Stimulated activated CD8-positive, alpha-beta memory T cell treated with anti-CD3 and anti-CD28 coated beads, Interleukin-4, amount 100 ng/mL, for 1 hour (primary cell): ENCODE measurements at regions not wholly inside any gene's neighbourhood (a gene's known extent, or its start where the extent isn't known, plus 50 kb on each side); places are given as distances from the start of the nearest gene placed in this dataset.
"Not testable (repeated sequence)": the region's sequence is repeated elsewhere in the genome, so short reads cannot be mapped to it uniquely, and the experiment has no call there.

Experiments
- DNase-seq, 2 donors: peaks; one replicate each; pipeline ENCODE4 v3.0.0-alpha.2; 2020; ENCODE audit warnings: low read depth in 2 of 2, low spot score in 1 of 2

DNA sequence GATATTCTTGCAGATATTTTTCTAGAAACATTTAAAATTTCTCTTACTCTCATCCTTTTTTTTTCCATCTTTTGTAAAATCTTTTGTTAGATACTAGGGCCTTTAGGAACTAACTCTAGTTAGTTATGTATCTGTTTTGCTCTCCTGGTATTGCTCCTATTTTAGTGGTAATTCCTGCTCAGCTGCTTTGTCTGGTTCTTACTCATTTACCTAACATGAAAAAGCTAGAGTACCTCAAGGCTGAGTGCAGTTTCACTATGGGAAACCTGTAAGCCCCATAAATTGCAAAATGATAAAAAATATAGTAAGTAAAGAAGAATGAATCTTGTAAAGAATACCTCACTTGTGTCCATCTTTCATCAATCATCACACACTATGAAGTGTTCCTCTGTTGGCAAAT, 1602.0 kb downstream of the GRIK2 start:
- no peak for DNase-seq

DNA sequence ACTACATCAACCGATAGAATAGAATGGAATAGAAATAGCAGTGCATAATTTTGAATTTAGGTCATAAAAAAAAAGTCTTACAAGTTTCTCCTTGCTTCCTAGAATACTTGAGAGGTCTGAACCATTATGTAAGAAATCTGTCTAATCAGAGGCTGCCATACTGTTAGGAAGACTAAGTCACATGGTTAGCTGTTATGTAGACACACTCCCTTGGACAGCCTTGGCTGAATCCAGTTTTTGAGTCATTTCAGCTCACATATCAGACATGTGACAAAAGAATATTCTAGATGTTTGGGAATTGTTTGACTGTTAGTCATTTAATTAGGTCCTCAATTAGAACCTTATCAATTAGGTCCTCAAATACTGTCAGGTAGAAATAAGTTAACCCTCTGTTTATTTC, 1601.4 kb downstream of the GRIK2 start:
- DNase-seq = no peak

DNA sequence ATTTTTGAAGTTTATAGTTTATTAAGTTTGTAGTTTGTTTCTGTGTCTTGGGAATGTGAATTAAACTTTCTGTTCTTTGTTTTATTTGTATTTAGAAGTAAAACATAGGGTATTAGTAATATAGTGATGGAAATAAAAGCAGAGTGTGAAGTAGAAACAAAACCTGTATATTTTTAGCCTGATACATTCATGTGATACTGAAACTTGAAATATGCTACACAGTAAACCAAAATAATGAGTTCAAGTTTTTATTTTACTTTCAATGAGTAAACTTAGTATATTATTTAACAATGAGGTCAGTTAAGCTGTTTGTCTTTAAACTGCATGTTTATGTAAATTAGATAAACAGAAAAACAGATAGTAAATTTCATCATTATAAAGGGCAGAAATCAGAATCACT, 1592.6 kb downstream of the GRIK2 start:
- DNase-seq = no peak

DNA sequence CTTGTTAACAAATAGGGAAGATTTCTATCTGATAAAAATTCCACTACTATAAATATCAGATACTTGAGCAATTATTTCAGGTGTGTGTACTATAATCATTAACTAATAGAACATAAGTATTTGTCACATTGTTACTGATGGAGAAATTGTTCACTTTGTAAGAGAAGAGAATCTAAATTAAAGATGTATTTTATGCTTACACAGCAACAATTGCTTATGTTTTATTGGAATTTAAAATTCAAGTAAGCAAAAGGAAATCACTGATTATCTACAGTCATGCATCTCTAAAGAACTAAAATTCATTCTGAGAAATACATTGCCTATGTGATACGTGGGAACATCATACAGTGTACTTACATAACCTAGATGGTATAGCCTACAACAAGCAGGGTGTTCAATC, 1590.8 kb downstream of the GRIK2 start:
- no peak for DNase-seq

DNA sequence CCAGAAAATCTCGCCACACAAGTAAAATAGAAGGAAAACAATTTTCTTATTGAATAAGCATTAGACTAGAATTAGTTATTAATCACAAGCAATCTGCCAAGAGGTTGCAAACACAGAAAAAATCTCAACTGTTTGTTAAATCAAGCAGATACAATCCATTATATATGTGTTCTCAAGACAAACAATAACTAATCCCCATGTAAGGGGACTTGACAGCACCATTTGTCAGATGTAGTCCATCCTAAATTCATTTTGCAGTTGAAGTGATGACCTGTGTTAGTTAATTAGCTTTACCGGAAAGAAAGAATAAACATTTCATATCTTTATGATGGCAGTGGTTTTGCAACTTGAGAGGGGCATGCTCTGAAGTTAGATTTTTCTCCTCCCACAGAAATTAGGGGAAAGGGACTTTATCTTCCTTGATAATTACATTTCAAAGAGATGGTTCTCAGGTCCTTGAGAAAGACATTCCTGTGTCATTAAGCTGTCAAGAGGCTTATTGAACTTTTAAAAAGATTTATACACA, 1588.0 kb downstream of the GRIK2 start:
- no peak for DNase-seq

DNA sequence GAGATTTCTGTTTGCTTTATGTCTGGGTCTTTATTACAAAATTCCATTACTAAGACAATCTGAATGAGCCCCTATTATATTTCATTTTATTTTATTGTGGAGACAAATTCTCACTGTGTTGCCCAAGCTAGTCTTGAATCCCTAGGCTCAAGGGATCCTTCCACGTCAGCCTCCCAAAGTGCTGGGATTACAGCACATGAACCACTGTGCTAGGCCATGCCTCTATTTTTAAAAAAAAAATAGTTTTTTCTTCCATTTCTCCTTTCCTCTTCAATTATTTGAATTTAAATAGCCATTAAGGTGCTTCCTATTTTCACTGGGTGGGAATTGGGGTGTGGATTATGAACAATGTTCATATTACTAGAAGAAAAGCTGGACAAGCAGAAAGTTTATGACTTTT, 1587.4 kb downstream of the GRIK2 start:
- no peak for DNase-seq

DNA sequence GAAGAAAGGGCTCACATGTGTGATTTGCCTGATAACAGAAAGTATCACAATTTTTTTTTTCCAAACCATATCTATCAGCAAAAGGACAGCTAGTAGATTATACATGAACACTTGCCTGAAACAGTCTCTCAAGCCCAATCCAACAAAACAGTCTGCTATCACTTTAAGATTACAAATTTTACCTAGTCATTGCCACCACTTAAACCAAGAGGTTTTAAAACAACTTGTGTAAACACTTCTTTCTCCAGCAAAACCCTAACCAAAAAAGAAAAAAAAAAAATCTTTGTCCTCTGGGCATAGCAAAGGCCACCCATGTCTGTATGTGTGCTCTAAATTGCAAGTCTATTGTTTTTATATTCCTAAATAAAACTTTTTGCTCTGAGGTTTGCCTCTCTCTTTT, 1568.4 kb downstream of the GRIK2 start:
- no peak for DNase-seq

DNA sequence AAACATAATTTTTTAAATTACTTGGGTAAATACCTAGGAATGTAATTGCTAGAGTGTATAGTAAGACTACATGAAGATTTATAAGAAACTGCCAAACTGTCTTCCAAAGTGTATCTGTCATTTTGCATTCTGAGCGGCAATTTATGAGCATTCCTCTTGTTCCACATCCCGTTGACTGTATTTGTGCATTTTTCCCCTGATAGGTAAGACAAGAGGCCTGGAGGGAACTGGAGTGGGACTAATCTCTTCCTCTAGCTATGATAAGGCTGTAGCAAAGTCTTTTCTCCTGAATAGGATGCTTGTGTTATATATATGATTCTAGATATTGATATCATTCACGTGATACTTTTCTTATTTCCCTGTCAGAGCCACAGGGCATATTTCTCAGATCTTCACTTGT, 1557.5 kb downstream of the GRIK2 start:
- no peak for DNase-seq

DNA sequence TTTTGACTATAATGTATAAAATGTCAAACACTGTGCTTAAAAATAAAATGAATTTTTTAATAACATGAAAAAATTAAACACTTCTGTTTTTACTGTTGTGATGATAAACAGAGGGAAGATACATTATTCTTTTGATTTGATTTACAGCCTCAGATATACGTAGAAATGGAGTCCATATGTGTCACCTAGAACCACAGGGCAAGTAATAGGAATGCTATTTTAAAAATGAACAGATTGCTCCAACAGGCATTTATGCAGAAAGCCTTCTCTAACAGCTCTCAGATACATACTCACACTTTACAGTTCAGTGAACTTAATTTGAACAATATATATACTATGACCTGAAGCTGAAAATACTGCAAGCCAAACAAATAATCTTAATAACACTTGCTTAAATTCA, 1551.0 kb downstream of the GRIK2 start:
- DNase-seq = no peak

DNA sequence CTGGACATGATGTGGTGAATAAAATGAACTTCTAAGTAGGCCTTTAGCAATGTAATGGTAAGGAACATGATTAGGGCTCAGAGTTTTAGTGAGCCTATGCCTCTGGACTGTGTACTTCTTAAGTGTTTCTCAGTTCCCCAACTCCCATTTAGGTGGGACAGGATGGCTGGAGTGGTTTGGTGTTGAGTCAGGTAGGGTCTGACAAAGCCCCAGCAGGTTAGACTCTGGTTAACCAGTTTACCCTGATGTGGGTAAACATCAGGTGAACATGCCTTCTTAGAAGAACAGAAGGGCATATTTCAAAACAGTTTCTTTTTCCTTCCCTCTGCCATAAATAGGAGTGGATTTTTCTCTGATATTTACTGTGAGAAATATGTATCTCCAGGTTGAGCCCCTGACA, 1548.7 kb downstream of the GRIK2 start:
- no peak for DNase-seq

DNA sequence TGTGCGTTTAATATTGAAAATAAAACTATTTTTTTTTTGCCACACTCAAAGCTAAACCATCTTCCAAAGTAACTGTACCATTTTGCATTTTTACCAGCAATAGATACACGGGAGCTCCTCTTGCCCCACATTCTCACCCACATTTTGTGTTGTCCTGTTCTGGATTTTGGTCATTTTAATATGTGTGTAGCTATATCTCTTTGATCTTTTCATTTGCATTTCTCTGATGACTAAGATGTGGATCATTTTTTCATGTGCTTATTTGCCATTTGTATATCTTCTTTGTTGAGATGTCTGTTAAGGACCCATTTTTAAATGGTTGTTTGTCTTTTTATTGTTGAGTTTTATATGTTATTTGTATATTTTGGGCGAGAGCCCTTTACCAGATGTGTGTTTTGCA, 1543.5 kb downstream of the GRIK2 start:
- DNase-seq = no peak

DNA sequence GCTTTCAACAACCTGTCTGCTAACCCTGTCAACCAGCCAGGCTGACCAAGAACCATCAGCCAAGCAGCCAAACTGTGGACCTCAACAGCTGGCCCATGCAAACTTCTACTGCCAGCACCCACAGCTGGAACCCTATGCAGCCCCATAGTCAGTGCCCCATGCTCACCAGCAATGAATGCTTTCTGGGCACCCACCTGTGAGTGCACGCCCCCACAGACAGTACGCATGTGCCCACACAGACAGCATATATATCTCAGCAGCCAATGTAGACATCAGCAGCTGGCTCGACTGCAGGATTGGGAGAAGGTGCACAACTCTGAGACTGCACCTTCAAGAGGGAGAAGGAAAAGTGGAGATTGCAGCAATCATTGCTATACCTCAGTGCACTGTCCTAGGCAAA, 1534.6 kb downstream of the GRIK2 start:
- DNase-seq = no peak

DNA sequence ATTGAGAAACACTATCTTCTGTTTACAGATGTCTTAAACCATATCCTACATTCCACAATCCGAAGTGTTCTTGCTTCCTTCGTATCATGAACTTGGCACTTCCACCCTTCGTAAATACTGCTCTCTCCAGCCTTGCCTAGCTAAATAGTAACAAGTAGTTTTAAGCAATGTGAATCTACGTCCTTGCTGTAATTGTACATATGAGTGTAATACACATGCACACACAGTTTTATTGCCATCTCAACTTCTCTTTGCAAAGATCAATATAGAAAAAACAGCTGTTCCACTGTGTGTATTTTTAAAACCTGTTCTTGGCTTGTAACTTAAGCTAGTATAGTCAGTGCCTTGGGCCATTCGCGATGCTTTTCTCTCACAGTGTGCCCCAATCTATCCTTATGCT, 1524.7 kb downstream of the GRIK2 start:
- DNase-seq = no peak

DNA sequence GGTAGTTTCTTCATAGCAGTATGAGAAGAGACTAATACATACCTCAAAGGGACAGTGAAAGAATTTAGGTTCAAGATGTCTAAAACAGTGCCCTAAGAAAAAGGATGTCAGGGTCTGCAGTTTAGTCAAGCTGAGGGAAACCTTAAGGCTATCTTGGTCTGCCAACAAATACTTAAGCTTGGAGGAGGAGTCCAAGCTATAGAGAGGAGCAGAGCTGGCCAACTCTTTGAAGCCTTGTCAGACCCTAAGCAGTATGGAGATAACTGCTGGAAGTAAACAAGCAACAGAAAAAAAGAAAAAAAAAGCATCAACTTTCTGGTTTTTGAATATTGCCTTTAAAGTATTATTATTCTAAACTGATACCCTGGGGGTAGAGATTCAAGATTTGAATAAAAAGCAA, 1518.1 kb downstream of the GRIK2 start:
- DNase-seq = no peak

DNA sequence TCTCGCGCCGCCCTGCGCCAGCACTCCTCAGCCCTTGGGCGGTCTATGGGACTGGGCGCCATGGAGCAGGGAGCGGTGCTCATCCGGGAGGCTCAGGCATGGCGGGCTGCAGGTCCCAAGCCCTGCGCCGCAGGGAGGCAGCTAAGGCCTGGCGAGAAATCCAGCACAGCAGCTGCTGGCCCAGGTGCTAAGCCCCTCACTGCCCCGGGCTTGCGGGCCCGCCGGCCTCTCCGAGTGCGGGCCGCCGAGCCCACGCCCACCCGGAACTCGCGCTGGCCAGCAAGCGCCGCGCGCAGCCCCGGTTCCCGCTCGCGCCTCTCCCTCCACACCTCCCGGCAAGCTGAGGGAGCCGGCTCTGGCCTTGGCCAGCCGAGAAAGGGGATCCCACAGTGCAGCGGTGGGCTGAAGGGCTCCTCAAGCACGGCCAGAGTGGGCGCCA, 1517.2 kb downstream of the GRIK2 start:
- not testable (repeated sequence) for DNase-seq

DNA sequence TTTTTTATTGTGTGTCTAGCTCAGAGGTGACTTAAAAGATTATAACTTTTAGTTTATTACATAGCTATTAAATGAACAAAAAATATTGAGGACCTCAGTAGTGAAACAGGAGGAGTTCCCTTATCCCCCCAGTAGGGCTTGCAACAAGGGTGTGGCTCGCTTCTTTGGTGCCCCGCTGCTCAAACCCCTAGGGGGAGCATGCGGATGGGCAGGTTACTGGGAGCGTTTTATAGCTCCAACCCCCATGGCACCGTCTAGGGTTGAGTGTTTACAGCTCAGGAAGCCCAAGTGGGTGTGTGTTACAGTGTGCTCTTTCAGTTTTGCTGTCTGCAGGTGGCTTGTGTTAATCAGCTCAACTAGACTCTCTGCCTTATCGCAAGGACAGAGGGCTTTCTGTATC, 1513.7 kb downstream of the GRIK2 start:
- DNase-seq = no peak

DNA sequence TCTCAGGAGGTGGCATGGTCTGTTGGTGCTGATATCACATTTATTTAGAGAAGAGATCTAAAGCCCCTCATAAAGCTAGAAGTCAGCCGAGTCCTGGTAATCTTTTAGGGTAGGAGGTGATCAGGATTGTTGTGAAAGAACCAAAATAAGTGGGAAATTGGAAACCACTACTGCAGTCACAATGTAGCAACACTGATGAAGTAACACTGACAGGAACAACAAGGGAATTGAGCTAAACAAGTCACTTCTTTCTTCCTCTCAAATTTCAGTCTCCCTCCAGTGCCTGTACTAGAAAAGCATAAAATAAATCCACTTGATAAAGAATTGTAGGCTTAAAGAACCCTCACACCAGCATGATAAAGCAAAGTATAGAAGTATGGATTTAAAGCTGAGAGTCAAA, 1509.0 kb downstream of the GRIK2 start:
- DNase-seq = no peak

DNA sequence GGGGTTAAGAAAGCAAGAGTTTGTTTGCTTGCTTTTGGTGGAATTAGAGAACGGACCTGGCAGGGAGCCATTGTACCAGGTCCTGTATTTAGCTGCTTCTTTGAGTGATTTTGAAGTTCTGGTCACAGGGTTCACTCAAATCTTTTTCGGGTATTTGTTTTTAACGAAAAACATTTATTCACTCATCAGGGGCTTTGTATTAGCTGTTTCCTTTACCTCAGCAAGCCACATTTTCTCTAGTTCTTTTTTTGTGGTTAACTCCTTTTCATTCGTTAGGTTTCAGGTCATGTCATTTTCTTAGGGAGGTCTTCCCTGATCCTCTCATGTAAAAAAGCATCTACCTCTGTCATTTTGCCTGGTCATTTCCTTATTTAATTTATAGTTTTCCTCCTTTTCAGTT, 1502.2 kb downstream of the GRIK2 start:
- no peak for DNase-seq

DNA sequence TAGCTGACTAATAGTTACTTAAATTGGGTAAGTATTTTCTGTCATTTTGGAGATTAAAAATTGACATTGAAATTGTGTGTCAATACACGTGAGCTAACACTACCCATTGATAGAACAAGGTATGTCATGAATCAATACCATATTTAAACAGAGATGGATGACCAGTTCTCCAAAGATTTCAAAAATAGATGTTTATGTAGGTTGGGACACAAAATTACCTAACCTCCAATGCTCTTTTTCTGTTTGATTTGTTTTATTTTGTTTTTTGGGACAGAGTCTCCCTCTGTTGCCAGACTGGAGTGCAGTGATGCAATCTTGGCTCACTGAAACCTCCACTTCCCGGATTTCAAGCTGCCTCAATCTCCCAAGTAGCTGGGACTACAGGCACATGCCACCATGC, 1491.7 kb downstream of the GRIK2 start:
- DNase-seq = no peak

DNA sequence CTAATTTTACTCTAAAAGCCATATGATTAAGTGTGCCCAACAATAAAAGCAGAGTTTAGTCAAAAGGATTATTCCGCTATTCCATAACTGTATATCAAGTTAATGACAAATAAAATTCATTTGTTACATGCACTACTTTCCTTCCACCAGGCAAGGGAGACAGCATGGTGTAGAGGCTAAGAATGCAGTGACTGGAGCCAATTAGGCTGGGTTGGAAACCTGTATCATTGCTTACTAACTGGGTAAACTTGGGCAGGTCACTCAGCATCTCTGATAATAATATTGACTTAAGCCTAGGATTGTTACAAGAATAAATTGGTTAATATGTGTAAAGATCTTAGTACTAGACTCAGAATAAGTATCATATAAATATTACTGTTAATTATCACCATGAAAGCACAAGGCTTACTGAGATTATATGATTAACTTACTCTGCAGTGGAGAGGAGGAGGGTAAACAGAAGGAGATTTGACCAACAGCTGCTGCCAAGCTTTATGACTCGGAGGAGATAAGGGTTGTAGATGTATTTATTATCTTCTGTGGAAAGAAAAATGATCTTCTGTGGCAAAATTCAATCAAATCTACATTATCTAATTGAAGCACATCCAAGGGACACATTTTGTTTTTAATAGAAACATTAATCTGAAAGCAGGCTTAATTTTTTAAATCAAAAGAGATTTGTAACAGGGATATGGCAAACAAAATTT, 1459.9 kb downstream of the GRIK2 start:
- DNase-seq = no peak

DNA sequence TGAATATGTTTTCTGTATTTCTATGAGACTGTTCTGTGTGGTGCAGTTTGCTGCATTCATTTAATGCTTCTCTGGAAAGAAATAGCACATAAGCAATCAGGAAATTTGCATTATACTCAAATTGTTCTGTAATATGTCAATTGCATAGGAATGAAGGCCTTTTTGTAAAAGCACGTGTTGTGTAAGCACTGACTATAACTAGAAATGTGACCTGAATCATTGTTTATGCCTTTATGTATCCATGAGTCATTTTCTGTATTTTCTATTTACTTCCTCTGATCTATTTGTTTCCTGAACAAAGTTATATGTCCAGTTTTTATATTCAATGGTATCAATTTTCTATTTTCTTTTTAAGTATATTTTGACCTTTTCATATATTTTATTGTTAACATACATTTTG, 1455.3 kb downstream of the GRIK2 start:
- DNase-seq = no peak

DNA sequence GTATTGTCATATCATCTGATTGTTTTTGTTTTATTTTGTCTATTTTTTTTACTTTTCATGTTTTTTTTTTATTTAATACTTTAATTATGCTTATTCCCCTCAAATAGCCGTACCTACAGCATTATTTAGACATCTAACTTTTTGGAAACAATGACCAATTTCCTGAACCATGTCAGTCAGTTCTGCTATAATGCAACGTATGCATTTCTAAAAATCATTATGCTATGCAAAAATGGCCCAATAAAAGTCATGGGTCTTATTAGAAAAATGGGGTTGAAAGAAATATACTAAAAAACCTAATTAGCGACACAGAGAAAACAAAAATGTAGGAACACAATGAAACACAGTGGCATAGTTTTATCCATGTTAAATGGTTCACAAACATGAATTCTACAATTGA, 1454.7 kb downstream of the GRIK2 start:
- no peak for DNase-seq

DNA sequence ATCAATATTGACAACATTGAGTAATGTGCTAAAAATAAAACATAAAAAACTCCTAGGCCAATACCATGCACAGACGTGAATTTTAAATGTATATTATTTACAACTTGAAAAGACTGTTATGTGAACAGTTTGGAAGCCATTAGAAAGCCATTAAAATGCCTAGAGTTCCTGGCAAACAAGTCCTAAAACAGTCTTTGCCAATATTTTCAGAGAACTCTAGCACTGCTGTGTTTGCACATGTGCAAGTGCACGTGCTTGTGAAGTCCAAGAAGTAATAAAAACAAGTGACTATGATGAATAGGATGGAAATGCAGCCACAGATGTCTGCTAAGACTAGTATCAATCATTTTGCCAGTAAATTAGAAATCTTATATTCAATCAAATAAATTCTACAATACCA, 1447.6 kb downstream of the GRIK2 start:
- DNase-seq = no peak
